Cardiac septum (tissue), 1 donor: ENCODE measurements at regions not wholly inside any gene's neighbourhood (a gene's known extent, or its start where the extent isn't known, plus 50 kb on each side); places are given as distances from the start of the nearest gene placed in this dataset.

ENCODE experiments used
- DNase-seq: peaks from one replicate; pipeline ENCODE4 v3.0.0-alpha.2; 2020; ENCODE audit warnings: low spot score
- intact Hi-C: fragments of 100-400 bp; cut with DNase I; formaldehyde crosslinking; loops from one replicate; pipeline ENCODE4 v1.14.0; 2022
- donor health status: DM: no; HTN: no; CAD: no.

GRCh38 chr15:77753281-77753873 lies 120.7 kb upstream of the LINGO1 start:
- intact Hi-C loops: no loop called here
- no peak for DNase-seq

- DNase-seq: no peak
Measured at GRCh38 chr15:77749998-77750540, 117.4 kb upstream of the LINGO1 start.

GRCh38 chr15:77749236-77749997 lies 116.7 kb upstream of the LINGO1 start:
- intact Hi-C loops: no loop called here
- no peak for DNase-seq

More at GRCh38 chr15:77749998-77750540, 117.4 kb upstream of the LINGO1 start:
- intact Hi-C loops: no loop called here

- no peak for DNase-seq
- intact Hi-C loops: no loop called here
Measured at GRCh38 chr15:77748078-77749064, 115.7 kb upstream of the LINGO1 start.

- DNase-seq: no peak
Measured at GRCh38 chr15:77747175-77748077, 114.7 kb upstream of the LINGO1 start.

GRCh38 chr15:77746254-77747174 lies 113.8 kb upstream of the LINGO1 start:
- intact Hi-C loops: no loop called here
- no peak for DNase-seq

More at GRCh38 chr15:77747175-77748077, 114.7 kb upstream of the LINGO1 start:
- intact Hi-C loops: no loop called here

- no peak for DNase-seq
- intact Hi-C loops: no loop called here
Measured at GRCh38 chr15:77744398-77744797, 111.7 kb upstream of the LINGO1 start.

GRCh38 chr15:77742570-77742969 lies 109.9 kb upstream of the LINGO1 start:
- intact Hi-C loops: no loop called here
- no peak for DNase-seq

- no peak for DNase-seq
- intact Hi-C loops: no loop called here
Measured at GRCh38 chr15:77742127-77742526, 109.4 kb upstream of the LINGO1 start.

- no peak for DNase-seq
- intact Hi-C loops: no loop called here
Measured at GRCh38 chr15:77741106-77741505, 108.4 kb upstream of the LINGO1 start.

- intact Hi-C loops: no loop called here
- DNase-seq: no peak
Measured at GRCh38 chr15:77739591-77740378, 107.1 kb upstream of the LINGO1 start.

GRCh38 chr15:77738441-77739302 lies 106.0 kb upstream of the LINGO1 start:
- intact Hi-C loops: no loop called here

GRCh38 chr15:77738038-77738370 lies 105.3 kb upstream of the LINGO1 start:
- intact Hi-C loops: no loop called here
- no peak for DNase-seq

More at GRCh38 chr15:77738441-77739302, 106.0 kb upstream of the LINGO1 start:
- DNase-seq: no peak

GRCh38 chr15:77737238-77738037 lies 104.7 kb upstream of the LINGO1 start:
- intact Hi-C loops: no loop called here
- no peak for DNase-seq

- intact Hi-C loops: no loop called here
Measured at GRCh38 chr15:77734306-77734705, 101.6 kb upstream of the LINGO1 start.

More at GRCh38 chr15:77734306-77734705, 101.6 kb upstream of the LINGO1 start:
- no peak for DNase-seq
